SH-SY5Y (cell line): ENCODE measurements at regions not wholly inside any gene's neighbourhood (a gene's known extent, or its start where the extent isn't known, plus 50 kb on each side); places are given as distances from the start of the nearest gene placed in this dataset.

Source experiments
- GATA2 ChIP-seq: IDR thresholded peaks from 2 replicates; pipeline ENCODE4 v1.6.1; 2011; ENCODE audit warnings: mild to moderate bottlenecking, low read depth, low read length
- GATA3 ChIP-seq: IDR thresholded peaks from 2 replicates; pipeline ENCODE4 v1.6.1; 2011; ENCODE audit warnings: low read depth, mild to moderate bottlenecking, low read length, moderate library complexity

- peak; percentile 73 for TF ChIP-seq GATA2
- TF ChIP-seq GATA3 = peak; percentile 84
These were observed 97.2 kb upstream of the KRAS start for GRCh38 chr12:25347716-25348592.
